ENCODE measurements at regions not wholly inside any gene's neighbourhood (a gene's known extent, or its start where the extent isn't known, plus 50 kb on each side); places are given as distances from the start of the nearest gene placed in this dataset.

GRCh38 chr2:71862921-71863320, 284.7 kb downstream of the CYP26B1 start:
- DNase-seq: no peak

- DNase-seq: no peak
Measured at GRCh38 chr2:71861186-71862160, 286.2 kb downstream of the CYP26B1 start.

DNA sequence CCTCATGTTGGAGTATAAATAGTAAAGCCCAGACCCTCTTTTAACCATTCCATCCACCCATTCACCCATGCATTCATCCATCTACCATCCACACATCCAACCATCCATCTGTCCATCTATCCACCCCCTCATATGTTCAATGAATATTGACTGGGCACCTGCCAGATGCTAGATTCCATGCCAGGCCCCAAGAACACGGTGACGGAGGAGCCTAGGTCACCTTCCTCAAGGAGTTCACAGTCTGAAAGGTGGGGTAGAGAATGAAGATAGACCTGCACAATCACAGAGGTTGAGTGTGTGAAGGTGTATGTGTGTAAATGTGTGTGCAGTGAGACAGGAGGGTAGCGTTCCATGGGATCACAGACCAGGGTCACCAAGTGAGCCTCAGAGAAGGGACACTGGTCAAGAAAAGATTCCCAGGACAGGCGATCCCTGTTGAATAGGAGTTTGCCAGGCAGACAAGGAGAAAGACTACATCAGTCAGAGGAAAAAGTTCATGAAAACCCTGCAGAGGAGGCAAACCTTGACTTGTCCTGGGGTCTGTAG, 287.2 kb downstream of the CYP26B1 start:
- DNase-seq: no peak

- DNase-seq: no peak
Measured at GRCh38 chr2:71859211-71859847, 288.3 kb downstream of the CYP26B1 start.

DNA sequence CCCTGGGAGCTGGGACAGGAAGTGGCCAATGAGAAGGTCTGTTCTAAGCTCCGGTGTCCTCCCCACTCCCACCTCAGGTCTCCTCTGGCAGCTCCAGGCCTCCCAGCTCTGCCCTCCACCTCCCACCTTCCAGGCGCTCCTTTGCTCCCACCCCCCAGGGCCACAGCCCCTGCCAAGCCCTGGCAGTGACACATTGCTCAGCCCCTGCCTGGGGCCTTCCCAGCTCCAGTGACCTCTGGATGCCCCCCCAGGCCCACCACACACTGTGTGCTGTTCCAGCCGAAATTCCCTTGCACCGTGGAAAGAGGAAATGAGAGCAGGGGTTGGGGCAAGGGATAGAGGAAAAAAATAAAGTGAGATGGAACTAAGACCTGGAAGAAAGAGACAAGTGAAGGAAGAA, 289.6 kb downstream of the CYP26B1 start:
- DNase-seq: no peak

- DNase-seq: no peak
Measured at GRCh38 chr2:71857636-71858035, 290.0 kb downstream of the CYP26B1 start.

GRCh38 chr2:71856773-71857525, 290.7 kb downstream of the CYP26B1 start:
- no peak for DNase-seq

DNA sequence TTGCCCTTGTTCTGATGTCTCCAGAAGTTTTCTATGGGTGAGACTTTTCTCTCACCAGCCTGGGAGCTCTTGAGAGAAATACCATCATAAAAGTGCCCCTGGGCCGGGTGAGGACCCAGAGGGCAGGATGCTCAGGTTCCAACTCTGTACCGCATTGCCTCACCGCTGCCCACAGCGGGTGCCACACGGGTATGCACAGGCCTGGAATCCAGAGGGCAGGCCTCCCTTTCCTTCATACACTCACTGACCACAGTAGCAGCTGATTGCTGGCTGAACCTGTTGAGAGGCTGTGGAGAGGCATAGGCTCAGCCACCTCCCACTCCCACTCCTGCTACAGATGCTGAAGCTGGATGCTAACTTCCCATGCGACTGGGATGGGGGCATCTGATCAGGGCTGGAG, 293.8 kb downstream of the CYP26B1 start:
- no peak for DNase-seq

GRCh38 chr2:71852141-71852711, 295.4 kb downstream of the CYP26B1 start:
- DNase-seq: no peak

- no peak for DNase-seq
Measured at GRCh38 chr2:71851094-71851750, 296.4 kb downstream of the CYP26B1 start.

- DNase-seq: no peak
Measured at GRCh38 chr2:71850306-71850801, 297.3 kb downstream of the CYP26B1 start.

DNA sequence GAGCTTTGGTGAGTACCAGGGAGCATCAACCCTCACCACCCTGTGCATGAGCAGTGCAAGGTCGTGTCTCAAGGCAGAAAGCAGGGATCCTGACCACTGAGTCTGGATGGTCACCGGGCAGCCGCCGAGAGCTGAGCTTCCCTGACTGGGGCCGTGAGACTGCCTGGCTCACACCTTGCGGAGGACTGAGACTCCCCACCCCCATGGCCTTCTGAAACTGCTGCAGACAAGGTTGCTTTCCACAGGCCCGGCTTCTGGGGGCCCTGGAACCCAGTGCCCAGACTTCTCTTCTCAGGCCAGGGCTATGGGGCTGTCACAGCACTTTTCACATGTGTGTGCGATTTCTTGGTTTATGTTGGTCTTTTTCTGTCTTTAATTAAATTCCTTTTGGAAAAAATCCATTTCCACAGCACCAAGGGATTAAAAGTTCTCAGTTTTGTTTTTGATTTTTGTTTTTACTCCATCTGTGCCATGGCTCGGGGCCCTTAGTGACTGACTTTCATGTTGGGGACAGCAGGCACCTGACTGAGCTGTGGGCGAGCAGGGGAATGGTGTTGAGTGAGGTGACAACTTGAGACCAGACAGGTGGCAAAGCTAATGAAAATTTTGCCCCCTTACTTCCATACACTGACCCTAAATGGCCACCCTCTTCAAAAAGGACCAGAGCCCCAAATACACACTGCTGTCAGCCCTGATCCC, 297.9 kb downstream of the CYP26B1 start:
- DNase-seq: no peak

GRCh38 chr2:71849111-71849510, 298.6 kb downstream of the CYP26B1 start:
- no peak for DNase-seq

DNA sequence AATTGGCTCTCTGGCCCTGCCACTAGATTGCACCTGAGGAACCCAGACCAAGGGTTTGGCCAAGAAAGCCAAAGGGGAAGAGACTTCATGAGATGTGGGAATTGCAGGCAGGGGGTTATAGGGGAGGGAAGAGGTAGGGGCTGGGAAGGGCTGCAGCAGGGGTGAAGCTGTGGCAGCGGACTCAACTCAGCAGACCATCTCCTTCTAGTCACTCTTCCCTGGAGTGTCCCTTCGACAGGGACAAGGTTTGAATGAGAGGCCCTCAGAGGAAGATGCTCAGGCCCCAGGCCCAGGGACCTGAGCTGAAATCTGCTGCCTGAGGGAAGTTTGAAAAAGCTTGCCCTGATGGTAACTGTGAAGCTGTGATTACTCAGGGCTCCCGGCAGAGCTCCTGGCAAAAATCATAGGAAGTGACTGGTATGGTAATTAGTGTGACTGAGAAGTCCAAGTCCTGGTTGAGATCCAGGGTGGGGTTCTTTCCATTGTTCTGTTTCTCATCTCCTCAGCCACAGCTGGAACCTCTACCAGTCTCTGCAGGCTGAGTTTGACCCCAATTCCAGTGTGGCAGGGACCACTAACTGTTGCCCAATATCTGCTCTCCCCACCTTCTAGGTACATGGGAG, 300.9 kb downstream of the CYP26B1 start:
- peak; percentile 45 for DNase-seq

DNA sequence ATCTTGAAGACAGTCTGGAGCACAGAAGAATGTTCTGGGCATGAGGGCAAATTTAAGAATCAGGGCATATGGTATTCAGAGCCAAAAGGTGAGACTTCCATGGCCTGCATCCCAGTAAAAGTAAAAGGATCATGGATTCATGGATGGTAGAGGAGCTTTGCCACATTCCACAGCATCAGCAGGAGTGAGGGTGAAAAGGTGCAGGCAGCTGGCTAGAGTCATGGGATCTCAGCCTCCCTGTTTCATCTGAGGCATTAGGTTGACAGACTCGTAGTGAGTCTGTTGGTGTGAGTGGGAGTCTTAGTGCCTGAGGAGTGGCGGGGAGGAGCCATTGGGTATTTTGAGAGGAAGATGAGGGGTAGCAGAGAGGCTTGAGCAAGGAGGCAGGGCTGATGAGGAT, 301.6 kb downstream of the CYP26B1 start:
- DNase-seq: no peak

GRCh38 chr2:71844967-71845366, 302.7 kb downstream of the CYP26B1 start:
- DNase-seq: no peak

DNA sequence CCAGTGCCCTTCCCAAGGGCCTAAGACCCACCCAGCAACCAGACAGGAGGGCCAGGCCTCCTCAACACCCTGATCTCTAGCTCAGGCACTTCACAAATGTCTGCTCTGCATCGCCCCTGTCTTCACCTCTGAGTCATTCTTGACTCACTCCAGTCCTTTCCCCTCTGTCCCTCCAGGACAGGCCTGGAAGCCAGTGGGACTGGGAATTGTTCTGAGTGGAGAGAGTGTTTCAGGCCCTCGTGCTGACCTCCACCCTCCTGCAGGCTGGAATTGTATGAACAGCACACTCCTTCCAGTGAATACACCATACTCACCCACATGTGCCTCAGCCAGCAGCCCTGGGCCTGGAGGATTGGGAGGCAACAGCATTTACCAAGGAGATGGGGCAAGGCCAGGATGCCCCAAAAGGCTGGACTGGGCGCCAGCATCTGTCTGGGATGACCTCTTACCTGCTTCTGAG, 304.2 kb downstream of the CYP26B1 start:
- DNase-seq: peak; percentile 75

DNA sequence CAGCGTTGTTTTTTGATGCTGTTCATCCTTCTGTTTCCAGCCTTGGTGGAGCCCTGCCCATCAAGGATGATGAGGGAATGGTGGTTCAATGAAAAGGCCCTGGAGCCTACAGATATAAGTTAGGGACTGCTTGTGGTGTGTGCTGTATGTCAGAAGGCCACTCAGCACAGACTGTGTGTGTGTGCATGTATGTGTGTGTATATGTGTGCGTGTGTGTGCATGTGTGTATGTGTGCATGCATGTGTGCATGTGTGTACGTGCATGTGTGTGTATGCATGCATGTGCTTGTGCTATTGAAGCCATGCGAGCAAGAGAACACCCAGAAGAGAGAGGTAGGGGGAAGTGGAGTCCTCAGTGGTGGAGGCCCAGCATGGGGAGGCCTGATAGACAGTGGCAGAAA, 304.9 kb downstream of the CYP26B1 start:
- no peak for DNase-seq

GRCh38 chr2:71839826-71840225, 307.8 kb downstream of the CYP26B1 start:
- DNase-seq: no peak

GRCh38 chr2:71834796-71835195, 312.9 kb downstream of the CYP26B1 start:
- no peak for DNase-seq

All from fibroblast of skin of scalp (primary cell).